CD4-positive, alpha-beta T cell treated with Interleukin-17A for 1 hour (primary cell): ENCODE measurements at regions not wholly inside any gene's neighbourhood (a gene's known extent, or its start where the extent isn't known, plus 50 kb on each side); places are given as distances from the start of the nearest gene placed in this dataset.
"Not testable (repeated sequence)": the region's sequence is repeated elsewhere in the genome, so short reads cannot be mapped to it uniquely, and the experiment has no call there.

Experiments used
- DNase-seq: peaks from one replicate; pipeline ENCODE4 v3.0.0-alpha.2; 2020

DNA sequence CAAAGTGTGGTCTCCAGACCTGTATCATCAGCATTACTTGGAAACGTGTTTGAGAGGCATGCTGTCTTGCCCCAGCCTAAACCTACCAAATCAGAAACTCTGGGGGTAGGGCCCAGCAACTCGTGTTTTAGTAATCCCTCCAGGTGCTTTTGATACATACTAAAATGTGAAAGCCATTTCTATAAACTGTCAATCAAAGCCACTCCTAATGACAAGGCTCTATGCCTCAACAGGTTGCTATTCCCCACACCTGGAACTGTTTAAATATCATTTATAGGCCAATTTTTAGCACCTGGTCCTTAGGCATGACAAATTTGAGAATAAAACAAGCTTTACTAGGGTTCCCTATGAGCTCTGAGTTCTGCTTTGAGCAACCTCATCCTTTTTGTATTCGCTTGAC is 158.7 kb upstream of the NR5A2 start:
- DNase-seq: no peak

DNA sequence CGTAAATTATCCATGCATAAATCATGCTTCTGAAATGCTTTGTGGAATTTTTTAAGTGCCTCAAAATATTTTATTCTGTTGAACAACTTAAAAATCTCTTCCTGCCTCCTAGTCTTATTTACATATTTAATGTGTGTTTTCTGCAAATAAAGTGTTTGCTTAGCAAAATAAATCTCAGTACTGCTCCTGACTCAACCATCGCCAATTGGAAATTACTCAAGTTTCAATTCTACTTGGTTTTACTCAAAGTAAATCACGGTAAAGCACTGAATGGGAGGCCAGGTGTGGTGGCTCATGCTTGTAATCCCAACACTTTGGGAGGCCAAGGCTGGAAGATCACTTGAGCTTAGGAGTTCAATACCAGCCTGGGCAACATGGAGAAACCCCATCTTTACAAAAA is 152.2 kb upstream of the NR5A2 start:
- DNase-seq: no peak

DNA sequence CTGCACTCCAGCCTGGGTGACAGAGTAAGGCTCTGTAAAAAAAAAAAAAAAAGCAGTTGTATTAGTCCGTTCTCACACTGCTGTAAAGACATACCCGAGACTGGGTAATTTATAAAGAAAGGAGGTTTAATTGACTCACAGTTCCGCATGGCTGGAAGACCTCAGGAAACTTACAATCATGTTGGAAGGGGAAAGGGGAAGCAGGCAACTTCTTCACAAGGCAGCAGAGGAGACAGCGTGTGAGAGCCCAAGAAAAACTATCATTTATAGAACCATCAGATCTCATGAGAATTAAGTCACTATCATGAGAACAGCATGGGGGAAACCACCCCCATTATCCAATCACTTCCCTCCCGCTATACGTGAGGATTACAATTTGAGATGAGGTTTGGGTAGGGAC is 151.7 kb upstream of the NR5A2 start:
- no peak for DNase-seq

DNA sequence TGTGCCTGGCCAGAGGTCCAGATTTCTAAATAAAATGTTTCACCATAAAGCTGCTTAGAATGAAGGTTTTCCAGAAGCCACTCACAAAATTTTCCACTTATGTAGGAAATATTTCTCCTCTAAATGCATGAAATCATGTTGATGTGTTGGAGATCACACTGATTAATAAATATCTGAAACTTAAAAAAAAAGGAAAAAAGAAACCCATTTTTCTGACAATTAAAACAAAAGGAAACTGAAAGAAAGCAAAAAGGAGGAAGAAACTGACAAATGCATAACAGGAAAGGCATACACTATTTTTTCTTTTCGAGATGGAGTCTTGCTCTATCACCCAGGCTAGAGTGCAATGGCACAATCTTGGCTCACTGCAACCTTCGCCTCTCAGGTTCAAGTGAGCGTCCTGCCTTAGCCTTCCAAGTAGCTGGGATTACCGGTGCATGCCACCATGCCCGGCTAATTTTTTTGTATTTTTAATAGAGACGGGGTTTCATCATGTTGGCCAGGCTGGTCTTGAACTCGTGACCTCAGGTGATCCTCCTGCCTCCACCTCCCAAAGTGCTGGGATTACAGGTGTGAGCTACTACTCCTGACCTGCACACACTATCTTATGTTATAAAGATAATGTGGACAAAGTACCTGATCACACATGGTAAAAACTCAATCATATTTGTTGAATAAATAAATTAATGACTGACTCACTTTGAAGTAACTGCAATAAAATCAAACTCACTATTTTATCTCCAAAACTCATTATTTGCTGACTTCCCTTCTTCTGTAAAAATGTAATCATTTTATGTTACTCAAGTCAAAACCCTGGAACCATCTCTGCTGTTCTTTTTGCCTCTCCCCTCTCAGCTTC is 149.8 kb upstream of the NR5A2 start:
- no peak for DNase-seq

DNA sequence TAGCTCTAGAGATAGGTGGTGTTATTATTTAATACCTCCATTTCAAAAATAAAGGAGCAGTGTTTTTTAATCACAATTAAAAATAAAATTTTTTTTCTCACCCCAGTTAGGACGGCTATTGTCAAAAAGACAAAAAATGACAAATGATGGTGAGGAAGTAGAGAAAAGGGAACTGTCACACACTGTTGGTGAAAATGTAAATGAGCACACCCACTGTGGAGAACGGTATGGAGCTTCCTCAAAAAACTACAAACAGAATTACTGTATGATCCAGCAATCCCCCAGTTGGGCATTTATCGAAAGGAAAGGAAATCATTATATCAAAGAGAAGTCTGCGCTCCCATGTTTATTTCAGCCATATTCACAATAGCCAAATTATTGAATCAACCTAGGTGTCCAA is 148.7 kb upstream of the NR5A2 start:
- DNase-seq: no peak

DNA sequence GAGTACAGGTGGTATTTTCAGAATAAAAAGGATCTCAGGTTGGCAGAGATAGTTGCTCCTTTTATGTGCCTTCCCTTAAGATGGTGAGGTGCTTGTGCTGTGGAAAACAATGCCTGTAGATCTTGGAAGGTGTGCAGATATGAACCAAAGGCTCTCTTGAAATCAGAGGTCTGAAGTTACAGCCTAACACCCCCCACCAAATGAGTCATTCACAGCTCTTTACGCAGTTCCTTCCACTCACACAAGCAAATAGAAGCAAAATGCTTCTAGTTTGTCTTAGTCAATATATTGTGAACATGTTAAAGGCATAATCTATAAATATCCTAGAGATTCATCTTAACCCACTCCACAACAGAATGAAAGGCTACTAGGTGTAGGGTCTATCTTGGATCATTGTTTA is 128.9 kb upstream of the NR5A2 start:
- no peak for DNase-seq

DNA sequence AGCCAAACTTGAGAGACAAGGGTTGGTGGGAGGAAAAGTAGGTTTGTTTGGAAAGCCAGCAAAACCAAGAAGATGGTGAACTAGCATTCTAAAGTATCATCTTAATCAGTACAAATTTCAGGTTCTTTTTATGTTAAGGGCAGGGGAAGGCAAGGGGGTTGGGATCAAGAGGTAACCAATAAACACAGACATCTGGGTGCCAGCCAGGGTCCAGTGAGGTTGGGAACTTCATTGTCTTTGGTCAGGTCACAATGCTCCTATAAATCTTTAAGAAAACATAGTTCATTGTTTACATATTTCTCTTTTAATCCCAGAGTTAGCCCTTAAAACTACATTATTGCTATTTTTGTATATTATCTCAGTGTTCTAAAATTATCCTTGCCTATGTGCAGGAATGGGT is 126.2 kb upstream of the NR5A2 start:
- DNase-seq: no peak

DNA sequence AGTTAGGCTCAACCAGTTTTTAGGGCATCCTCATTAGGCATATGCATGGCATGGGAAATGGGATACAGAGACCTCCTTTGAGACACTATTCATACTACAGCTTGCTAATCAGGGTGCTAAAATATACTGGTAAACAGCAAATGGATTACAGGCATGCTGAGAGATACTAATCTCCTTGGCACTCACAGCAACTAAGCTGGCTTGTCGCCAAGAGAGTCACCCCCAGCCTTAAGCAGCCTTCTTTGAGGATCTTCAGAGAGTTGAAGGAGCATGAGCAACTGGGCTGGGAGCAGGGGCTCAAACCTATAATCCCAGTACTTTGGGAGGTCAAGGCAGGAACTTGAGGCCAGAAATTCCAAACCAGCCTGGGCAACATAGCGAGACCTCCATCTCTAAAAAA is 120.1 kb upstream of the NR5A2 start:
- no peak for DNase-seq

DNA sequence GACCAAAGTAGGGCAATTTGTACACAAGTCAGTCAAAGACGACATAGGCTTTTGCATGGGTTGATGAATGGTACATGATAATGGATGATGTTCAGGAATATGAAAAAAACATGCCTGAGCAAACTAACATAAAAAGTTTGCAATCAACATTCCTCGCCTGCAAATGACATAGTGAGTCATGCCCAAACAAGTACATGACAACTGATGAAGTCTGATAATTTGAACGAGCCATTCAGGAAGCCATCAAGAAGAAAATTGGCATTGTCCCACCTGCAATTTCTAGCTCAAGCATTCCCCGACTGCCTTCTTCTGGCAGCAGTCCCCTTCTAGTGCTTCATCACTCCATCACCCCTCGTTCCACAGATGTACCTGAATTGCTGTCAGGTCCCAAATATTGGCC is 118.4 kb upstream of the NR5A2 start:
- no peak for DNase-seq

DNA sequence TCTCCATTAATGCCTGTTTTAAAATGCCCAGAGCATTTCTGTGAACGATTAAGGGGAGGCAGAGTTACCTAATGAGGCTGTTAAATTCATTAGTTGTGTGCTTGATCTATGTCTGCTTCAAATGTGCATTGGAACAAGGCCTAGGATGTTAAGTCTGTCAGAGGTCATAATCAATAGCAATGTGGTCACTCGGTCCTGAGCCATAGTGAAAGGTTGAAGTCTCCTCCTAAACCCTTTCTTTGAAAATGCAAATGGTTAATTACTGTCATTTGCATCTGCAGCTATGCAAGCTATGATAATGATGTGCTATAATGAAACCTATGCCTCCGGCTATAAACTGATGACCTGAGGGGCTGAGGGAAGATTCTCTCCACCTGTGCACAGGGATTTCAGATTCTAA is 114.2 kb upstream of the NR5A2 start:
- DNase-seq: no peak

DNA sequence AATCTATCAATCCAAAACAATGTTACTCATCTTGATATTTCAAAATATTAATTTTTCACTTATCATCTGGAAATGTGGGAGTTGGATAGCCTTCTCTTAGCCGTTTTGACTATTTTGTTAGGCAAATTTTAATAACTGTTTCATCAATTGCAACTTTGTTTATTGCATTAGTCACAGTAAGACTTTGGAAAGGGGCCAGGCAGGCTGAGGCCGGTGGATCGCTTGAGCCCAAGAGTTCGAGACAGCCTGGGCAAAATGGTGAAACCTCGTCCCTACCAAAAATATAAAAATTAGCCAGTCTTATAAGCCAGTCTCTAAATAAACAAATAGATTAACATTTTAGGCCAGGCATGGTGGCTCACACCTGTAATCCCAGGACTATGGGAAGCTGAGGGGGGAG is 113.0 kb upstream of the NR5A2 start:
- DNase-seq: no peak

DNA sequence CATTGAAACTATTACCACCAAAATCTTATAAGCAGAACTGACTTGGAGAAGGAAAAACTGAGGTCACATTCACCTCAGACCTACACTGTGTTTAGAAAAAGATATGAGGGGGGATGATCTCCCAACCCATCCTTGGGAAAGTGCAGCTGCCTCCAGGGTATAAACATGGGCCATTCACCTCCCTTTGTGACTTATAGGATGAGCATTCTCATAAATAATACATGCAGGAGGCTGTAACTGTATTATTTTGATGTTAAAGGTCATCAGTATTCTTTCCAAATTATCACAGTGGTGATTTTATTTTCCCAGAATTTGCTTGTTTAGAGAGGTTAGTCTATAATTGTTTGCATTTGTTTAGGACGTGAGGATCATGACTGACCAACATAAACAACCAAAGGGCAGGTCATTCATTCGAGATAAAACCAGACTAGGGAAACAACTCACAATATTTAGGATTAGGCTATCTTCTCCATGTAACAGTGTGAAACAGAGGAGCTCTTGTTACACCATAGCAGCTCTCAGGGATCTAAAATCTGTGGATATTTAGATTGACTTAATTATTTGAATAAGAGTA is 109.2 kb upstream of the NR5A2 start:
- no peak for DNase-seq

DNA sequence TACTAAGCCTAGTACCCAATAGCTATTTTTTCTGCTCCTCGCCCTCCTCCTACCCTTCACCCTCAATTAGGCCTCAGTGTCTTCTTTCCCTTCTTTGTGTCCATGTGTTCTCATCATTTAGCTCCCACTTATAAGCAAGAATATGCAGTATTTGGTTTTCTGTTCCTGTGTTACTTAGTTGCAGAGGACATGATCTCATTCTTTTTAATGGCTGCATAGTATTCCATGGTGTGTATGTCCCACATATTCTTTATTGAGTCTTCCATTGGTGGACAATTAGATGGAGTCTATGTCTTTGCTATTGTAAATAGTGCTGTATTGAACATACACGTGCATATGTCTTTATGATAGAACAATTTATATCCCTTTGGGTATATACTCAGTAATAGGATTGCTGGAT is 106.9 kb upstream of the NR5A2 start:
- DNase-seq: no peak

DNA sequence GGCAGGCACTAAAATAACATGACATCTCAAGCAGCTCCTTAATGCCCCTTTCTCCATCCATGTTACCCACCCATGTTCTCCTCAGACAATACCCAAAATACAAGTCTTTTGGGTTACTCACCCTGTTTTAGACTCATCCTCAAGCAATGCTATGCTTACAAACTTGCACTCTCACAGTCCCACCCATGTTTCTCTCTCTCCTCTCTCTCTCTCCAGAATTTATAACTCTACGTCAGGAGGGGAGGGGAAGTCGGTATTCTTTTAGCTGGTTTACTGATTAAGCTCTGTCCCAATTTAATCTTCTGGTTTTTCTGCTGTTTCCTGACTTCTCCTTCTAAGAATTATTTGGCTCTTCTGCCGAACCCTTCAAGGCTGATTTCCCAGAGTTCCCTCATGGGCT is 98.0 kb upstream of the NR5A2 start:
- DNase-seq: no peak

DNA sequence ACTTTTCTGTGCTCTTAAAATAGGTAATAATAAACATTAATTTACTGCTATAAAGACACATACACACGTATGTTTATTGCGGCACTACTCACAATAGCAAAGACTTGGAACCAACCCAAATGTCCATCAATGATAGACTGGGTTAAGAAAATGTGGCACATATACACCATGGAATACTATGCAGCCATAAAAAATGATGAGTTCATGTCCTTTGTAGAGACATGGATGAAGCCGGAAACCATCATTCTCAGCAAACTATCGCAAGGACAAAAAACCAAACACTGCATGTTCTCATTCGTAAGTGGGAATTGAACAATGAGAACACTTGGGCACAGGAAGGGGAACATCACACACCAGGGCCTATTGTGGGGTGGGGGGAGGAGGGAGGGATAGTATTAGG is 97.4 kb upstream of the NR5A2 start:
- DNase-seq: not testable (repeated sequence)

DNA sequence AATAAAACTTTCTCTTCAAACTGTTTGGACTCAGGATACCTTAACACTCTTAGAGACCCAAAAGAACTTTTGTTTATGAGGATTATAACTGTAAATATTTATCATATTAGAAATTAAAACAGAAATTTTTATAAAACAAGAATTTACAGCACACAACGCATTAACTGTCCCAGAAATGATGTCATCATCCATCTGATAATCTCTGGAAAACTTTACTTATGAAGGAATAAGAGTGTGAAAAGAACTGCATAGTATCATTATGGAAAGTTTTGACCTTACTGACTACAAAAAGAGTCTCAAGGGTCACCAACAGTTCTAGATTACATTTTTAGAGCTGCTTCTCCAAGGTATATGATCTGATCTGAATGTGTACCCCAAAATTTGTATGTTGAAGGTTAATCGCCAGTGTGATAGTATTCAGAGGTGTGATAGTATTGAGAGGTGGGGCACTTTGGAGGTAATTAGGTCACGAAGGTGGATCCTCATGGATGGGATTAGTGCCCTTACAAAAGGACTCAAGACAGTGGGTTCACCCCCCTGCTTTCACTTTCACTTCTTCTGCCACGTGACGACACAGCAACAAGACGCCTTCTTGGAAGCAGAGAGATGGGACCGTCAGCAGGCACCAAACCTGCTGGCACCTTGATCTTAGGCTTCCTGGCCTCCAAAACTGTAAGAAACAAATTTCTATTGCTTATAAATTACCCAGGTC is 95.7 kb upstream of the NR5A2 start:
- DNase-seq: peak; percentile 34

DNA sequence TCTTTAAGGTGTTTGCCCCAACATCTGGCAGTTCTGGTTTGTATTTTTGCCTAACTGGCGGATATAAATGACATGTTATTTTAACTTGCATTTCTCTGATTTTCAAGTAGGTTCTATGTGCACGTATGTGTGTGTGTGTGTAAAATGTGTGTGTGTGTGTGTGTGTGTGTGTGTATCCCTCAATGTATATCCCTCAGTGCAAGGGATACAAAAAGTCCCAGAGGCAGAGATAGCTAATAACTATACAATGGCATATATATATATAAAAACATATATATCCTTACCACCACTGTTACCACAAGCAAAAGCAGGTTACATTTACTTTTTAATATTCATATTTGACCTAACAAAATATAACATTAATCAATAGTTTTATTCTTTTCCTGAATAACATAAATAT is 95.0 kb upstream of the NR5A2 start:
- DNase-seq: no peak

DNA sequence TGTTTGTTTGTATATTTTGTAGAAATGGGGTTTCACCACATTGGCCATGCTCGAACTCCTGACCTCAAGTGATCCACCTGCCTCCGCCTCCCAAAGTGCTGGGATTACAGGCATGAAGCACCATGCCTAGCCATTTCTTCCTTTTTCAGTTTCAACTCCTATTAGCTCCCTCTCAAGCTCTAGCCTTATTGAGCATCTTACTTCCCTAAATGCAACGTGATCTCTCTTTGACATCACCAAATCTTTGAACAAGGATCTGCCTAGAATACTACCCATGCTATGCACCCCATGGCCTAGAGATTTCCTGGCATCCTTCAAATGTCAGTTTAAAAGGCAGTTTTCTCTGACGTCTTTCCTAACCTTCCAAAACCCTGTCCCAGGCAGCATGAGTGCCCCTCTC is 91.1 kb upstream of the NR5A2 start:
- no peak for DNase-seq

DNA sequence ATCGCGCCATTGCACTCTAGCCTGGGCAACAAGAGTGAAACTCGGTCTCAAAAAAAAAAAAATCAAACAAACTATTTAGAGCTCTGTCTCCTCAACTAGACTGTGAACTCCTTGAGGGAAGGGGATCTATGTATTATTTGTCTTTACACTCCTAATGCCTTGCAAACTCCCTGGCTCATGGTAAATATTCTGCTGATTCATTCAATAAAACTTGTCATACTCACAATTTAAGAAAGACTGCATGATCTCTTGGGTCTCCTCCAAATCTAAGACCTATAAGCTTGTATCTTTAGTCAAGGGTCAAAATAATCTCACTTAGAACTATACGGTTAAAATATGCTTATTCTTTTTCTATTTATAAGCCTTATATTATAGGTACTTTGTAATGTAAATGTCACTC is 90.3 kb upstream of the NR5A2 start:
- DNase-seq: no peak

DNA sequence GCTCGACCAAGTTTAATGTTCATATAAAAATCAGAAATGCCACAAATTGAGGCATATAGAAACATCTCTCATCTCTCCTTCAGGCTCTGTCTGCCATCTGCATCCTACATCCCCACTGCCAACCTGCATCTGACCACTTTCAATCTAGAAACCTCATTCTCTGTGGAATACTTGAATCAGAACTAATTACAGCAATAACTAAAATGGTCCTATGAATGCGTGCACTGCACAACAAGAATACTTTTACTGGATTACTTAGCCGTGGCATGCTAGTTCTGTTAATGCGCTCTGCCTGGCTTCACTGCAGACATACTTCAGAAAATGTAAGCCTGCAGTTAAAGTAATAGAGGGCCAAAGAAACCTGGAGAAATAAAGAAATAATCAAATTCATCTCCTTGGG is 89.8 kb upstream of the NR5A2 start:
- no peak for DNase-seq

DNA sequence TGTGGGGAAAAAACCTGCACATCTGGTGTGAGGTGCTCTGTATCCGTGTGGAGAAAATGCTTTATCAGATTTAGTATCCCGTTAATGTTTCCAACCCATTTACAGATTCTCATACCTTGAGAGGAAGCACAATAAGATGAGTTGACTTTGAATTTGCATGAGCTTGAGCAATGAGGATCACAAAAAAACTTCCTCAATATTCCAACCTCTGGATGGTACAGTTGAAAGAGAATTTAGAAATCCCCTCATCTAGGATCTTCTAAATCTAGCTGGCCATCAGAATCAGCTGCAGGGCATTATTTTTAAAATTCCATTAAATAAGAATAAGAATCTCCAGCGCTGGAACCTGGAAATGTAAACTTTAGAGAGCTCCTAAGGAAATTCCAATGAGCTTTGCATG is 82.5 kb upstream of the NR5A2 start:
- no peak for DNase-seq

DNA sequence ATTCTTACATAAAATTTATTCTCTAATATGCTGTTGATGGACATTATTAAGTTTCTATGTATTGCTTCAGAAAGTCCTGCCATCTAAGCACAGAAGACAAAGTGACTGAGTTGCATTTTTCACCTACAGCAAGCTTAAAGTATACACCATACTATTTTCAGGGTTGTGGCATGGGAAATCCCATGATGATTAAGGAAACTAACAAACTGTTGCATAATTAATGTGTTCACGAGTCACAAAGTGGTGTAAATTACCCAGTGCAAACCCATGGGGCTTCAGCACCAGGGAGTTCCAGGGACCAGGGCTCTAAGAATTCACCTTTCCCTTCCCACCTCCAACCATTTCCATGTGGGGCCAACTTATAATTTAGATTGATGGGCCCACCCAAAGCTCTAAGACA is 81.9 kb upstream of the NR5A2 start:
- DNase-seq: no peak

DNA sequence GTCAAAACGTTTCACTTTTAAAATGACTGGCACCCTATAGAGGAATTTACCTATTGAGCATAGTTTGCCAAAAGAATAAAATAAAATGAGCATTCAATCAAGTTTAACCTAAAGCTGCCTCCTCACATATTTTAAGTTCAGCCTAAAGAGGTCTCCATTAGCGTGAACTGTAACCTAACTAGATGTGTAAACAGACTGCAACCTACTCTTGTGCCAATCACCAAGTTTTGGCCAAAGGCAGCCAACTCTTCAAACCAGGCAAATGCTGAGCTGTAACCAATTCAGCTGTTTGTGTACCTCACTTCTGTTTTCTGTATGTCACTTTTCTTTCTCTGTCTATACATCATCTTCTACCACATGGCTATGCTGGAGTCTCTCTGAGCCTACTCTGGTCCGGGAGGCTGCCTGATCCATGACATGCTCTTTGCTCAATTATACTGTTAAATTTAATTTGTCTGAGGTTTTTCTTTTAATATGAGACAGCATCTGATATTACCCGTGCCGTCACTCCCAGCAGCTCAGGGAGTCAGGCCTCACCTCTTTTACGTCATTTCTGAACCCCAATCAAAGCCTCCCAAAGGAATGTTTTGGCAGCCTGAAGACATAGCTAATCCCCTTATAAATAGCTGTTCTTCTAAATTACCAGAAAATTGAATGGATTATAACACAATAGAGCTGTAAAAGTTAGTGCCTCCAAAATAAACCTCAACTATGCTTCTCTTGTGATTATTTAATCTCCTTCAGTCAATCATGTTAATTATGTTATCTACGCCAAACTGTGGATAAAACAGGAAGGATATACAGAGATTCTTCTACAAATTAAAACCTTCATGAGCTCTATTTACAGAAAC is 81.0 kb upstream of the NR5A2 start:
- DNase-seq: no peak
